ENCODE measurements at regions not wholly inside any gene's neighbourhood (a gene's known extent, or its start where the extent isn't known, plus 50 kb on each side); places are given as distances from the start of the nearest gene placed in this dataset.
"Not testable (repeated sequence)": the region's sequence is repeated elsewhere in the genome, so short reads cannot be mapped to it uniquely, and the experiment has no call there.

GRCh38 chr5:19001539-19001938 lies 986.5 kb downstream of the CDH18 start:
- no peak for DNase-seq

- no peak for DNase-seq
These were observed 985.9 kb downstream of the CDH18 start for GRCh38 chr5:19002111-19002510.

- no peak for DNase-seq
These were observed 969.2 kb downstream of the CDH18 start for GRCh38 chr5:19018822-19019221.

GRCh38 chr5:19031491-19031890 lies 956.5 kb downstream of the CDH18 start:
- DNase-seq, result no peak

GRCh38 chr5:19035816-19036215 lies 952.2 kb downstream of the CDH18 start:
- no peak for DNase-seq

- DNase-seq, result no peak
These were observed 945.9 kb downstream of the CDH18 start for GRCh38 chr5:19042106-19042505.

- DNase-seq, result no peak
These were observed 943.7 kb downstream of the CDH18 start for GRCh38 chr5:19044311-19044710.

GRCh38 chr5:19044931-19045695 lies 942.9 kb downstream of the CDH18 start:
- no peak for DNase-seq

GRCh38 chr5:19047277-19047676 lies 940.7 kb downstream of the CDH18 start:
- no peak for DNase-seq

- DNase-seq, result no peak
These were observed 939.3 kb downstream of the CDH18 start for GRCh38 chr5:19048726-19049125.

GRCh38 chr5:19058216-19058615 lies 929.8 kb downstream of the CDH18 start:
- no peak for DNase-seq

- no peak for DNase-seq
These were observed 923.9 kb downstream of the CDH18 start for GRCh38 chr5:19064094-19064493.

- DNase-seq, result no peak
These were observed 920.3 kb downstream of the CDH18 start for GRCh38 chr5:19067741-19068140.

- no peak for DNase-seq
These were observed 889.6 kb downstream of the CDH18 start for GRCh38 chr5:19098434-19098833.

GRCh38 chr5:19099195-19099594 lies 888.8 kb downstream of the CDH18 start:
- DNase-seq, result no peak

GRCh38 chr5:19104948-19105347 lies 883.1 kb downstream of the CDH18 start:
- no peak for DNase-seq

- no peak for DNase-seq
These were observed 865.1 kb downstream of the CDH18 start for GRCh38 chr5:19122923-19123322.

GRCh38 chr5:19125956-19126713 lies 861.9 kb downstream of the CDH18 start:
- no peak for DNase-seq

GRCh38 chr5:19140276-19140675 lies 847.7 kb downstream of the CDH18 start:
- no peak for DNase-seq

- not testable (repeated sequence) for DNase-seq
These were observed 846.0 kb downstream of the CDH18 start for GRCh38 chr5:19141937-19142524.

GRCh38 chr5:19142713-19143414 lies 845.1 kb downstream of the CDH18 start:
- not testable (repeated sequence) for DNase-seq

- no peak for DNase-seq
These were observed 844.1 kb downstream of the CDH18 start for GRCh38 chr5:19143935-19144334.

GRCh38 chr5:19169426-19169825 lies 818.6 kb downstream of the CDH18 start:
- no peak for DNase-seq

Data from DMS153 (cell line).